HEK293T (cell line): ENCODE measurements at regions not wholly inside any gene's neighbourhood (a gene's known extent, or its start where the extent isn't known, plus 50 kb on each side); places are given as distances from the start of the nearest gene placed in this dataset.

ENCODE experiments used
- ARNT ChIP-seq: fragments of 450-650 bp; IDR thresholded peaks from 2 replicates; pipeline ENCODE4 v1.6.1; 2017; ENCODE audit warnings: mild to moderate bottlenecking
- CTBP1 ChIP-seq: fragments of 450-650 bp; IDR thresholded peaks from 2 replicates; pipeline ENCODE4 v1.6.1; 2016; ENCODE audit warnings: borderline replicate concordance
- ELF4 ChIP-seq: fragments of 450-650 bp; IDR thresholded peaks from 2 replicates; pipeline ENCODE4 v1.6.1; 2017; ENCODE audit warnings: antibody characterized with exemption
- FOXA1 ChIP-seq: fragments of 450-650 bp; IDR thresholded peaks from 2 replicates; pipeline ENCODE4 v1.6.1; 2016; ENCODE audit warnings: mild to moderate bottlenecking
- FOXK2 ChIP-seq: fragments of 450-650 bp; IDR thresholded peaks from 2 replicates; pipeline ENCODE4 v1.6.1; 2016; ENCODE audit warnings: mild to moderate bottlenecking
- FOXM1 ChIP-seq: fragments of 450-650 bp; IDR thresholded peaks from 2 replicates; pipeline ENCODE4 v1.6.1; 2017; ENCODE audit warnings: mild to moderate bottlenecking, borderline replicate concordance
- L3MBTL2 ChIP-seq: fragments of 450-650 bp; conservative IDR thresholded peaks from 2 replicates; pipeline ENCODE4 v1.6.1; 2016; ENCODE audit warnings: mild to moderate bottlenecking
- SP1 ChIP-seq: fragments of 450-650 bp; IDR thresholded peaks from 2 replicates; pipeline ENCODE4 v1.6.1; 2017
- TARDBP ChIP-seq: fragments of 450-650 bp; IDR thresholded peaks from 2 replicates; pipeline ENCODE4 v1.6.1; 2016

- TF ChIP-seq SP1 (no peak), ARNT (no peak), CTBP1 (no peak), FOXM1 (no peak), L3MBTL2 (no peak), ELF4 (no peak), TARDBP (no peak), FOXK2 (no peak), FOXA1 (no peak)
Measured at GRCh38 chr13:53382008-53382407, 353.4 kb downstream of the OLFM4 start.
